ENCODE measurements at regions not wholly inside any gene's neighbourhood (a gene's known extent, or its start where the extent isn't known, plus 50 kb on each side); places are given as distances from the start of the nearest gene placed in this dataset.
A peak's percentile ranks its signal among the peaks of the same experiment; 100 is the strongest.

DNA sequence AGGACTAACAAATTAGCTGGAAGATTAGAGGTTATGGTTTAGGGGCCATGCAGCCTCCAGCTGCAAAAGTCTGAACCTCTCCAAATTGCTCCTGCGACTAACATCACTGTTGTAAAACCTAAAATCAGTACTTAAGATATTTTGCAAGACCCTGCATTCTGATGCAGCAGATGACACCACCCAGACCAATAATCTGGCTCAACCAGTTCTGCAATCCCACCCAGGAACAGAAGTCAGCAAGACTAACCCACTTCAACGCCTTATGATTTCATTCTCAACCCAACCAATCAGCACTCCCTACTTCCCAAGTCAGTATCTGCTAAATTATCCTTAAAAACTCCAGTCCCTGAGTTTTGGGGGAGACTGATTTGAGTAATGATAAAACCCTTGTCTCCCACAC is 250.8 kb upstream of the MBL2 start:
- Histone ChIP-seq H3K9me3 (ENCODE audit: control insufficient read depth, low read depth, low read length) (no peaks in the 10 kb centered on the region), H3K18ac (ENCODE audit: insufficient read length, low read depth, low read length) (no peak overlapping the region), H2AK5ac (ENCODE audit: insufficient read length, low read length) (no peak overlapping the region), H3K4ac (ENCODE audit: low read depth, low read length) (no peak overlapping the region), H4K91ac (ENCODE audit: insufficient read length, low read depth, low read length) (no peak overlapping the region), H2AFZ (ENCODE audit: low read length) (no peak overlapping the region), H2BK20ac (ENCODE audit: low read depth, low read length, poor library complexity, severe bottlenecking) (no peak overlapping the region), H3K23me2 (ENCODE audit: insufficient read length, low read depth, low read length, poor library complexity, severe bottlenecking) (no peaks in the 10 kb centered on the region), H3K79me1 (ENCODE audit: insufficient read depth, low read depth, low read length, poor library complexity, severe bottlenecking) (no peaks in the 10 kb centered on the region), H3T11ph (ENCODE audit: low read length) (no peak overlapping the region), H3K14ac (ENCODE audit: insufficient read depth, low read length) (no peak overlapping the region), H2BK120ac (ENCODE audit: low read depth, low read length, poor library complexity, severe bottlenecking) (no peak overlapping the region), H2BK5ac (ENCODE audit: insufficient read length, low read length) (no peak overlapping the region), H4K8ac (replicated peaks; ENCODE audit: insufficient read length, low read depth, low read length) (no peak overlapping the region), H3K9ac (ENCODE audit: extremely low read depth, insufficient read length, low read length) (no peak overlapping the region), H2BK12ac (ENCODE audit: insufficient read length, low read depth, low read length) (no peak overlapping the region), H2BK15ac (ENCODE audit: low read depth, low read length) (no peak overlapping the region), H3K56ac (ENCODE audit: insufficient read length, low read depth, low read length) (no peak overlapping the region), H3K79me2 (ENCODE audit: insufficient read depth, low read length) (no peaks in the 10 kb centered on the region), H4K5ac (ENCODE audit: insufficient read length, low read depth, low read length) (no peak overlapping the region), H3K4me2 (ENCODE audit: insufficient read depth, insufficient read length, low read length) (no peak overlapping the region), H3K4me1 (ENCODE audit: insufficient read depth, low read length) (peaks cover 11% of the 10 kb centered on the region; the same call in 1 of the 2 replicates), H3K23ac (ENCODE audit: insufficient read length, low read depth, low read length) (no peak overlapping the region), H4K20me1 (ENCODE audit: control insufficient read depth, insufficient read depth, insufficient read length) (peaks cover 4% of the 10 kb centered on the region), H3K27me3 (ENCODE audit: insufficient read depth, low read length) (no peaks in the 10 kb centered on the region), H3K27ac (ENCODE audit: insufficient read length, low read depth, low read length) (peak overlapping the region; percentile 94)
- peaks cover 0 to 13% (median 10%) of the 10 kb centered on the region in 3 experiments; a peak in 5 of 7 replicates for H3K36me3 Mint-ChIP-seq (ENCODE audit: insufficient read depth in 1 of 3, low read depth in 3 of 3)
- DNase-seq: no peak
- TF ChIP-seq, protein P1, sequence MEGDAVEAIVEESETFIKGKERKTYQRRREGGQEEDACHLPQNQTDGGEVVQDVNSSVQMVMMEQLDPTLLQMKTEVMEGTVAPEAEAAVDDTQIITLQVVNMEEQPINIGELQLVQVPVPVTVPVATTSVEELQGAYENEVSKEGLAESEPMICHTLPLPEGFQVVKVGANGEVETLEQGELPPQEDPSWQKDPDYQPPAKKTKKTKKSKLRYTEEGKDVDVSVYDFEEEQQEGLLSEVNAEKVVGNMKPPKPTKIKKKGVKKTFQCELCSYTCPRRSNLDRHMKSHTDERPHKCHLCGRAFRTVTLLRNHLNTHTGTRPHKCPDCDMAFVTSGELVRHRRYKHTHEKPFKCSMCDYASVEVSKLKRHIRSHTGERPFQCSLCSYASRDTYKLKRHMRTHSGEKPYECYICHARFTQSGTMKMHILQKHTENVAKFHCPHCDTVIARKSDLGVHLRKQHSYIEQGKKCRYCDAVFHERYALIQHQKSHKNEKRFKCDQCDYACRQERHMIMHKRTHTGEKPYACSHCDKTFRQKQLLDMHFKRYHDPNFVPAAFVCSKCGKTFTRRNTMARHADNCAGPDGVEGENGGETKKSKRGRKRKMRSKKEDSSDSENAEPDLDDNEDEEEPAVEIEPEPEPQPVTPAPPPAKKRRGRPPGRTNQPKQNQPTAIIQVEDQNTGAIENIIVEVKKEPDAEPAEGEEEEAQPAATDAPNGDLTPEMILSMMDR (conservative IDR thresholded peaks at IDR 0.05): no peak
- no peak overlapping the region for H3K4me3 Mint-ChIP-seq
- H3K9me3 Mint-ChIP-seq: peaks cover 3 to 6% of the 10 kb centered on the region in 2 experiments; a peak in 3 of 5 replicates
- H3K27ac Mint-ChIP-seq: peak overlapping the region in 2 of 3 experiments; percentile 32 to 95; a peak in 6 of 7 replicates
- no peaks in the 10 kb centered on the region for H3K27me3 Mint-ChIP-seq (ENCODE audit: low read depth)
- no CpG with 5 or more reads among the region's 2 CpGs for WGBS (ENCODE audit: extremely low coverage, insufficient read length, low lambda C conversion rate)
- peaks cover 29% of the 10 kb centered on the region in 2 experiments for H3K4me1 Mint-ChIP-seq
